ENCODE measurements at regions not wholly inside any gene's neighbourhood (a gene's known extent, or its start where the extent isn't known, plus 50 kb on each side); places are given as distances from the start of the nearest gene placed in this dataset.

GRCh38 chr12:33825986-33826602 lies 196.2 kb upstream of the ALG10 start:
- no peak for TF ChIP-seq CTCF (IDR thresholded peaks at IDR 0.05; ENCODE audit: poor library complexity, severe bottlenecking)
- TF ChIP-seq EP300 (conservative IDR thresholded peaks at IDR 0.05; ENCODE audit: poor library complexity, severe bottlenecking), result peak; percentile 95
- TF ChIP-seq RAD21 (conservative IDR thresholded peaks at IDR 0.05), result peak; percentile 52
- TF ChIP-seq SMC3 (conservative IDR thresholded peaks at IDR 0.05; ENCODE audit: poor library complexity), result peak; percentile 32
- TF ChIP-seq POLR2AphosphoS5 (IDR thresholded peaks at IDR 0.05), result peak; percentile 69

Data from neural cell (in vitro differentiated cells).